T-helper 9 cell (primary cell): ENCODE measurements at regions not wholly inside any gene's neighbourhood (a gene's known extent, or its start where the extent isn't known, plus 50 kb on each side); places are given as distances from the start of the nearest gene placed in this dataset.
"Not testable (repeated sequence)": the region's sequence is repeated elsewhere in the genome, so short reads cannot be mapped to it uniquely, and the experiment has no call there.

Experiments used
- DNase-seq: peaks from one replicate; pipeline ENCODE4 v3.0.0-alpha.2; 2020

DNA sequence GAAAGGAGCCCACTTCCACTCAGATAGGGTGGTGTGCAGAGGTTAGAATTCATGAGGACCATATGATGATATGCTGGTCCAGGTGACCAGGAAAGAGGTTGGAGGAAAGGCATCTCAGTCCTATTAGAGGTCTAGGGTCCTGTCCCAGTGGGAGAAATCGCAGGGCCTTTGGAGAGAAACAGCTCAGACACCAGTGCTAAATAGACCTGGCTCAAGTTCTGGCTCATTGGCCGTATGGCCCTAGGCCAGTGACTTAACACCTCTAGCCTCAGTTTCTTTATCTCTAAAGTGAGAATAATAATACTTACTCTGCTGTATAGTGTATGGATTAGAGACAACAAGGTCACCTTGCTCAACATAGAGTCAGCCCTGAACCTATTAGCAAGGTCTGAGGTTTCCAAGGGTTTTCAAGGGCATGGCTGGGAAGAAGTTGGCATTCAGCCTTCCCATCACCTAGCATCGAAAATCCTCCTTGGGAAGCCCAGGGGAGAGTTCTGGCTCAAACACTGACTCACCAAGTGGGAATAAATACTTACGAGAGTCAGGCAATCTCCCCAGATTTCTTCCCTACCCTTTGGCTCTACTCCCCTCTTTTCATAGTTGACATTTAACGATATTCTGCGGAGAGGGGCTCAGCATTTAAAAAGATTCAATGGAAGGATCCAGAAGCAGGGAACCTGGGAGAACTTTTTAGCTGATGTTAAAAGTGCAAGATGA is 473.1 kb upstream of the PODXL start:
- no peak for DNase-seq

DNA sequence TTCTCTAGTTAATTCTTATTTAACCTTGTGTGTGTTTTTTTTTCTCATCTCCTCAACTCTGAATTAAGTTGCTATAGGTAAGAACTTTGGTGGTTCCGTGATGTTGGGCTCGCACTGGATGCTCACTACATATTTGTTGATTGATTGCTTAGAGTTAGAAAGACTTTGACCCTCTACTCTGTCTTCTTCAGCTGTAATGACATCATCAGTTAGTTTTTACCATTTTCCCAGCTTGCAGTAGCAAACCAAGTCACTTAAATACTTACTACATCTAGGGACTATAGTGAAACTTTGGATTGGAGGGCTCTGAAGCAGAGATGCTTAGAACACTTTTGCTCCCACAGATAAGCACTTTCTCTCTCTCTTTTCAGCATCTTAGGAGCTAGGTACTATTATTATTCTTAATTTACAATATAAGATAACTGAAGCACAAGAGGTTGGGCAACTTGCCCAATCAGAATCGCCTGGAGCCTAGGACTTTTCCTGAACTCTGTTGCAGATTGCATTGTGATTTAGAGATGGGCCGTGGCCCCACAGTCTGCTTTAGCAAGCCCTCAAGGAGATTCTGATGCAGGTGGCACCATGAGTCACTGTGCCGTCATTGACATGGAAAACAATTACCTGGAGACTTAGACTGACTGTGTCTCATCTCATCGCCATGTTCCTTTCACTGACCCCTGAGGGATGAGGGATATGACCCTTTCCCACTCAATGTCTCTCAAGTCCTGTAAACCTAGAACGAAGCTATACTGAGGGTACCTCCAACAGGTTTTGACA is 471.9 kb upstream of the PODXL start:
- no peak for DNase-seq

DNA sequence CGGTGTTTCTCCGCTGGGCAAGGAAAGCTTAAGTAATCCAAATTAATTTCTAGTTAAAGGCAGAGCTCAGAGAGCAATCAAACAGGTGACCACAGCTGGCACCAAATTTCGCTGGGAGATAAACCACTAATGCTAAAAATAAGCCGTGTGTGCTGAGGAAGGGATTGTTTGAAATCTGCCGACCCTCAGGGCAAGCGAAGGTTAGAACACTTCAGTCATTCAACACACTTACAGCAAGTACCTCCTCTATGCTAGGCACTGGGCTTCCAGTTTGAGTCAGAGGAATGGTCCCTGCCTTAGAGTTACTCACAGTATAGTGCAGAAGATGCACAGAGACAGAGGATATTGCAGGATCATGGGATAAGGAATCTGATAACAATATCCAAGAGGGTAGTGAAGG is 467.9 kb upstream of the PODXL start:
- no peak for DNase-seq

DNA sequence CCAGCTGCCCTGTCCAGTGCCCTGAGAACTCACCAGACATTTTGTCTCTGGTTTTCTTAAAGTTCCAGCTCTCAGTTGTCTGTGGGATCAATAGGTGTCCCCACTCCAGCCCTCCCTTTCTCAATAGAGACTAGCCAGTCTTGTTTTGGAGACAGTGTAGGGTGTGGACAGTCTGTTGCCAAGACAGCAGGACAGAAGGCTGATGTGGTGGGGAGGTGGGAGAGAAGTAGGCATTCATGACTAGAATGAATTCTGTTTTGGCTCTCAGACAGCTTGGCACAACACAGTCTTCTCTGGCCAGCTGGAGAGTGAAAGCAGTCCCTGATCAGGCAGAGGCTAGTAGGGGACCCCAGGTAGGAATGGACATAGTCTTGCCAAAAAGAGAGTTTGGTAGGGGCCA is 467.0 kb upstream of the PODXL start:
- no peak for DNase-seq

DNA sequence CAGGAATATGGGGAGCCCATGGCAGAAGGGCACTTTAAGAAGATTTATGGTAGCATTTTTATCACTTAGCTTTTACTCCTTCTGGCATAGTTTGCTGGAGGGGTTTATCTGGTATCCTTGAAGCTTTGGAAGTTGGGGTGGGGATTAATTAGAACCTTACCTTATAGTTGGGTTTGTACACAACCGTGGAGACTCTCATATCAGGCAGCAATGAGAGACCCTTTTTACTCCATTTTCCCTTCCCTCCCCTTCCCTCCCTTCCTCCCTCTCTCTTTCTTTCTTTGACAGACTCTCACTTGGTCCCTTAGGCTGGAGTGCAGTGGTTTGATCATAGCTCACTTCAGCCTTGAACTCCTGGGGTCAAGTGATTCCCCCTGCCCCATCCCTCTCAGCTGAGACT is 465.8 kb upstream of the PODXL start:
- no peak for DNase-seq

DNA sequence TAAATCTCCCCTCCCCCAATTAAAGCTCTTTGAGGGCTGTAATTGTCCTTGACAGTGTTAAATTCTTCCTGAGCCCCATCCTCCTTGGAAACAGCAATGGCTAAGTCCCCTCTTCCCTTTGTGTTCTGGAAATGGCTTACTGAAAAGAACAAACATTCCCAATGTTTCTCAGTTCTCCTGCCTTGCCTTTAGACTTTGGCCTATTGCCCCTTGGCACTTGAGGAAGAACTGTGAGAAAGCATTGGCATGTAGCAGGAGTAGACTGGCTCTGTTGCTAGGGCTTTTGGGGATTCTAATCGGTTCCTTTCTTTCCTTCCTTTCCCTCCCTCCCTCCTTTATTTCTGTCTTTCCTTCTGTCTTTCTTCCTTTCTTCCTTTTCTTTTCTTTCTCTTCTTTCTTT is 463.3 kb upstream of the PODXL start:
- no peak for DNase-seq

DNA sequence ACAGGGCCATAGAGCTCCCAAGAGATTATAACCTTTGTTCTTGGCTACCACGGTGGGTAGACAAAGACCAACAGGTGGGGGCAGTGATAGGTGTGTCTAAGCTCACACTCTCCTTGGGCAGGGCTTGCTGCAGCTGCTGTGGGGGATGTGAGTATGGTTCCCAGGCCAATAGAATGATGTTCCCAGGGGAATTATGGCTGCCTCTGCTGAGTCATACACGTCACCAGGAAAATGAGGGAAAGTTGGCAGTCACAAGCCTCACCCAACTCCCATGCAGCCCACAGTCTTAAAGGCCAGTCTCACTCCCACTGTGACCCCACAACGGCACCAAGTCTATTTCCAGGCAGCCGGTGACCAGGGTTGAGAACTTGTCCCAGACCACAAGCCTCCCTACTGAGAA is 453.4 kb upstream of the PODXL start:
- DNase-seq: no peak

DNA sequence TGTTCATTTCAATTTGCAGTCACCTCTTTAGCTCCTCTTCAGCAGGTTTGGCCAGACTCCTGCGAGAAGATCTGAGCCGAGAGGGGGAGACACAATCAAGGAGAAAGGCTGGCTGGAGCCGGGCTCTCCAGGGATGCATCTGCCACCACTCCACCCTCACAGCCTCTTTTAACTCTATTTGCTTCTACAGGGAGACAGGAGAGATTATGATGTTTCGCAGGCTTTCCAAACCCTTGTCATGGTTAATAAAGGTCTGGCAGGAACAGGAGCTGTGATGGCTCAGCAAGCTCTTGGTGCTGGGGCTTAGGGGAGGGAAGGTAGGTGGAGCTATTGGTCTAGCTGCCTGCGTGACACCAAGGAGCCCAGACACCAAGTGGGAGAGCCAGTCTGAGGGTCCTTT is 448.1 kb upstream of the PODXL start:
- no peak for DNase-seq

DNA sequence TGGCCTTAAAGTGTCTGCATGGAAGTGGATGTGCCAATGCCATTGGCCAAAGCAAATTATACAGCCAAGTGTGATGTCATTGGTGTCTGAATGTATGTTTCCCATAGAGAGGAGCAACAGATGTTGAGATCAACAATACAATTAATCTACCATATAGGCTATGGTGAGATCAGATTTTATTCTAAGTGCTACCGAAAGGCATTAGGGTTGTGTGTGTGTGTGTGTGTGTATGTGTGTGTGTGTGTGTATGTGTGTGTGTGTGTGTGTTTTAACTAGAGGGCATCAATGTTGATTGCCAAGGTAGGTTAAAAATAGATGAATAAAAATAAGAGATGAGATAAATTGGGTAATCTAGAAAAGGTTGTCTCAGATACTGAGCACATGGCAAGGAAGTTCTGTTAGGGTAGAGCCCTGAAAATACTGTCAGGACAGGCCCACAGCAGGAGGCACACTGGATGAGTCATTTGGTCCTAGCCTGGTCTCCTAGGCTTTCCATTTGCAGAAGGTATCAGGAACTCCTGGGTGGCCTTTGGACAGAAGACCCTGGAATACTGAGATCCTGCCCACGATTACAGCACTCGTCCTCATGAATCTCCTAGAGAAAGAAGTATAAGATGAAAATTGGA is 446.0 kb upstream of the PODXL start:
- no peak for DNase-seq

DNA sequence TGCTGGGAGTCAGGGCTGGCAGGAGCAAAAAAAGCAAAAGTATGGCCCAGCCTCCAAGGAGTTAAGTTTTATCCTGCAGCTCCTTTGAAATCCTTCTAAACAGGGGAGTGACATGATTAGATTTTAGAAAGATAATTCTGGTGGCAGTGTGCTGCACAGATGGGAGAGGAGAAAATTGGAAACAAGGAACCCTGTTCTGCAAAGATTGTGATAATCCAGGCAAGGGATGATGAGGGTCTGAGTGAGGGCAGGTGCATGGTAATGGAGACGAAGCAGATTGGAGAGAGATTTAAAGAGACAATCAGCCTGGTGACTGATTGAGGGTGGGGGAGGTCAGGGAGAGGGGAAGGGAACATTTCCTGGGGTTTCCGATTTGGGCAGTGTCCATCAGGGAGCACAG is 444.7 kb upstream of the PODXL start:
- no peak for DNase-seq

DNA sequence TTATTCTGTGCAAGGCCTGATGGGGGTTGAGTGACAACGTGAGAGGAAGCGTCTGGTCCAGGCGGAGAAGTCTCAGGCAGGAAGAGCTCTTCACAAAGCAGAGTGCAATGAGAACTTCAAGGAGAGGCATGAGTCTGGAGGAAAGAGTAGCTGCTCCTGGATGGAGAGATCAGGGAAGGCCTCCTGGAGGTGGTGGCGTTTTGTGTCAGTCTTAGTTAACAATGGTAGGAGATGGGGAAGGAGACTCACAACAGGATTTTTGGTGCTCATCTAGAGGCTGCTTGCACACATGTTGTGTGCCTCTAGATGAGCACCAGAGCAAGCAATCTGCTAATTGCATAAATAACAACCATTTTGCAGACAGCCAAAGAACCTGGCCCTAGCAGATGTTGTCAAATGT is 442.8 kb upstream of the PODXL start:
- DNase-seq: no peak

DNA sequence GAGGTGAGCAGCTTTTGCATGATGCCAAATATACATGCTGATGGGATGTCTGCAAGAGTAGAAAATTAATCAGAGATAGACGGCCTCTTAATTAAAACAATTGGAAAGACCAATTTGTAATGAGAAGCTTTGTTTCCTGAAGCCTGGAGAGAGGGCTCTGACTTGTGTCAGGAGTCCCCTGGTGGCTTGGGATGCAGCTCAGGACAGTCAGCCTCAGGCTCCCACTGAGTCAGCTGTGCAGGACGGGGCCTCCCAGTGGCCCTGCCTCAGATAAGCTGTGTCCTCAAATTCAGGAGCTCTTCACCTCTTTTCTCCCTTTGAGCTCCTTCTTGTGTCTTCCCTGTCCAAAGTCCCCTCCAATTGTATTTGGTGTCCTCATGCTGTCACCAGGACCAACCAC is 438.9 kb upstream of the PODXL start:
- DNase-seq: no peak

DNA sequence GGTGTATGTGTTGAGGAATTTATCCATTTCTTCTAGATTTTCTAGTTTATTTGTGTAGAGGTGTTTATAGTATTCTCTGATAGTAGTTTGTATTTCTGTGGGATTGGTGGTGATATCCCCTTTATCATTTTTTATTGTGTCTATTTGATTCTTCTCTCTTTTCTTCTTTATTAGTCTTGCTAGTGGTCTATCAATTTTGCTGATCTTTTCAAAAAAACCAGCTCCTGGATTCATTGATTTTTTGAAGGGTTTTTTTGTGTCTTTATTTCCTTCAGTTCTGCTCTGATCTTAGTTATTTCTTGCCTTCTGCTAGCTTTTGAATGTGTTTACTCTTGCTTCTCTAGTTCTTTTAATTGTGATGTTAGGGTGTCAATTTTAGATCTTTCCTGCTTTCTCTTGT is 424.6 kb upstream of the PODXL start:
- DNase-seq: not testable (repeated sequence)

DNA sequence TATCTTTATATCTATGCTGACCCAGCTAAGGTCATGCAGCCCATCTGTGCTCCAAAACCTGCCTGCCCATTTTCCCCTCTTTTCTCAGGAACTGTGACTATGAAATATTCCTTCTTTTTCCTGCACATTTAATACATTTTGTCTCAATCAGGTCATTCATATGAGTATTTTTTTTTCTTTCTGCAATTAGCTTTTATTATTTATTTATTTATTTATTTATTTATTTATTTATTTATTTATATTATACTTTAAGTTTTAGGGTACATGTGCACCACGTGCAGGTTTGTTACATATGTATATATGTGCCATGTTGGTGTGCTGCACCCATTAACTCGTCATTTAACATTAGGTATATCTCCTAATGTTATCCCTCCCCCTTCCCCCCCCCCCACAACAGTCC is 421.7 kb upstream of the PODXL start:
- DNase-seq: not testable (repeated sequence)

DNA sequence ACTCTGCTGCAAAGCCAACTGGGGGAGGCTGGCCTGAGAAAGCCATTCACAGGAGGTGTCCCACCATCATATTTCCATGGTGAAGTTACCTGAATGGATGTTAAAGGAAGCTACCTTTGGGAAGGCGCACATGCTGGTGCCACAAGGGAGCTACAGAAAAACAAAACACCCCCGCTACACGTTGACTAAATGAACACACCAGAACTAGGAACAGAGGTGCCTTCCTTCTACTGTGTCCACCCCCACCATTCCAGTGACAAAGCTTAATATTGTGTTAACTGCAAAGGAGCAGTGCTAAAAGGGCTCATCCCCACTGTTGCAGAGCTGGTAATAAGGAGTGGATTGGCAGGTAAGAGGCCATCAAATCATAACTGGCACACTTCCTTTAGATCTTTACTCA is 420.0 kb upstream of the PODXL start:
- no peak for DNase-seq

DNA sequence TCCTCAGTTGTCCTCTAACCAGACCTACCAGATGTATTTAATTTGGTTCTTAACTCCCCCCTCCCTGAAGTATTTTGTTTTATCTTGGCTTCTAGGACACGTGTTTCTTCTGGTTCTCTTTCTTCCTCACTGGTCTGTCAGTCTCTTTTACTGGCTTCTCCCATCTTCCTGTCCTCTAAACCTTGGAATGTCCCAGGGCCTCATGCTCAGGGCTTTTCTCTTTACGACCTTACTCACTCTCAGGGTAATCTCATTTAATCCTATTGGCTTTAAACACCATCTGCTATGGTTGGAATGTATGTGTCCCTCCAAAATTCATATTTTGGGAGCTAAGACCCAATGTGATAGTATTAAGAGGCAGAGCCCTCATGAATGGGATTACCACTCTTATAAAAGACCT is 418.2 kb upstream of the PODXL start:
- DNase-seq: no peak

DNA sequence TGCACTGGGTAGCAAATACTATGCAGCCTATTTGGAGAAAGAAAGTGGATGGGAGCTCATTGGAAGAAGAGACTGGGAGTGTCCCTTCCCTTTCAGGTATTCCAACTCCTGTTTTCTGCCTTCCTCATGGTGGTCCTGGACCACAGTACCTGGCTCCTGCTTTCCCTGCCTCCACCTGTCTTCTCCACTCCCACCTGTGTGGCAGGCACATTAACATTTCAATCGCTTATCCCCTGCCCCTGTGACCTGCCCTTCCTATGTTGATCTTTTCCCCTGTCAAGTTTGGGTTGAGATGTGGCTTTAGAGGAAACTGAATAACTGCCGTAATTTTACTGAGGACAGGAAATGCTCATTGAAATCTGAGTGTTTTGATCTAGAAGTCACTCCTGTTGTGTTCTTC is 415.8 kb upstream of the PODXL start:
- no peak for DNase-seq

DNA sequence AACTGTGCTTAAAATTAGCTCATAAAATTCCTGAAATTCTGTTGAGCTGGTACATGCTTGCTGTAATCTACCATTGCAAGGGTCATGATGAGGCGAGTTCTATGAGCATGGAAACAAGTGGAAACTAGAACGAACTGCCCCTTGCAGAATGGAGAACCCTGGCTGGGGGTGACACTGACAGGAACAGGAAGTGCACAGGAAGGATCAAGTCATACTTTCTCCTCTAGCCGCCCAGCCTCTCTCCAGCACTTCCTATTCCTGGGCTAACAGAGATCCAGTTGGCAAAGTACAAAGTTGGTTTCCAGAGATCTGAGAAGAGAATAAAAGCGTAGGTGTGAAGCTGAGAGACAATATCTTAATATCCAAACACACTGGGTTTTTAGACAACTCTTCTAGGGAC is 414.2 kb upstream of the PODXL start:
- DNase-seq: no peak

DNA sequence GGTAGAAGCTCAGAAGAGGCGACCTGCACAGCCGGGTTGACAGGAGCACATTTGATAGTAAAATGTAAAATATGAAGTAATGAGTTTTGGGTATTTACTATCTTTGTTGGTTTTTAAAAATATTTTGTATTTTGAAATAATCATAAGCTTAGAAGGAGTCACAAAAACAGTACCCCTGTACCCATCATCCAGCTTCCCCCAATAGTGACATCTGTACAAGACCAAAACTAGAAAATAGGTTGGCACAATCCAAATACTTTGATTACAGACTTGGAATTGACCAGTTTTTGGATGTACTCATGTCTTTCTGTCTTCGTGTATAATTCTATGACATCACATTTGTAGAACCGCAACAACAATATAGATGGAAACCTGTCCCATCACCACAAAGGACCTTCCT is 413.1 kb upstream of the PODXL start:
- DNase-seq: no peak

DNA sequence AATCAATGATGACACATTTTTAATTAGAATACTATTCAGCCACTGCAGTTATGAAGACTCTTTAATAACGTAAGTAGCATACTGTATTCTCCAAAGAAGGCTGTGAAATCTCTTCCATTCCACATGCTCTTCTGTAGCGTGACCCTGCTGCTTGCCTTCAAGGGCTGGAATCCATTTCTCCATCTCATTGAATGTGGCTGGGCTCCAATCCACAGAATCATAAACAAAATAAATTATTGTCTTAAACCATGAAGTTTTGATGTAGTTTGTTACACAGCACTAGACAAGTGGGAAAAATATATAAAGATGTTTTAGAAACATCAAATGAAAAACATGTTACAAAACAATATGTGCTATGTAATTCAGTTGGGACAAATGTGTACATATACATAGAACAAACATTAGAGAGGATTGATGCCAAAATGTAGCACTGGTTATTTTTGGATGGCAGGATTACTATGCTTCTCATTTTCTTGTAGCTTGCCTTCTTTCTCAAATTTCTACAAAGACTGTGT is 410.8 kb upstream of the PODXL start:
- DNase-seq: no peak

DNA sequence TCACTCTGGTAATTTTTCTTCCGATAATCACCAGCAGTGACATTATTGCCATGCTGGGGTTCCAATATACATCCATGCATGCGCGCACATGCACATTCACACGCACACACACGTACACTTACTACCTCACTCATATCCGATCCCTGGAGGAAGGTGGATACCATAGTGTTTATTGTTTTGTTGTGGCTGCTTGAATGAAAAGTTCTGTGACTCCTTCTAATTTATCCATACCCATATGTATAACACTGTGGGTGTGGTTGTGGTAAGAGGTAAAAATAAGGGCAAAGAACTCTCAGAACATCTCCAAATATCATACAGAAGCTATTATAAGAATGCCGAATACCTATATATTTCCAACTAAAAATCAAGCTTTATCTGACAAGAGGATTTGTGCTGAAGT is 407.8 kb upstream of the PODXL start:
- no peak for DNase-seq

DNA sequence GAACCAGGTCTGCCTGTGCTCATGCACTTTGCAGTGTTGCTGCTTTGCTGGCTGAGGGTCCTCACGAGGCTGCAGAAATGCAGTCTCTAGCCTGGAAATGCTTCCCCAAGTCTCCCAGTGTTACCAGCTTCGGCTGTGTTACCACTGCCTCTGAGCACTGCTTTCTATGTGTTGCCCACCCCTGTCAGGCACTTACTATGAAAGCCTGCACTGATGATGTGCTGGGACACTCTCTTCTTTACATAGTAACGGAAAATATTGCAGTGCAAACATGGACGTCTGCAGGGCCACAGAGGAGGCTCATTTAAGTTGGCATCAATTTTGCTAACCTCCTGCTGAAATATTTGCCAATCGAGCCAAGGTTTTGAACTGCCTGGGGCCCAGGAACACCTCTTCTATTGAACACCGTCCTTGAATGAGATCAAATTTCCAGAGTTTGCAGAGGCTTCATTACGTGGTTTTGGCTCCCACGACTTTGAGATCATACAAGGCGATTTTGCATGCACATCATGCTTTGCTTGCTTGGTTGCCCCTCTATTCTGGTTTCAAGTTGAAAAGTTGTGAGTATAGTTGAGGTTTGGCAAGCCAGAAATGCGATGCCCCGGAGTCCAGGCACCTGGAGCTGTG is 404.7 kb upstream of the PODXL start:
- DNase-seq: no peak

DNA sequence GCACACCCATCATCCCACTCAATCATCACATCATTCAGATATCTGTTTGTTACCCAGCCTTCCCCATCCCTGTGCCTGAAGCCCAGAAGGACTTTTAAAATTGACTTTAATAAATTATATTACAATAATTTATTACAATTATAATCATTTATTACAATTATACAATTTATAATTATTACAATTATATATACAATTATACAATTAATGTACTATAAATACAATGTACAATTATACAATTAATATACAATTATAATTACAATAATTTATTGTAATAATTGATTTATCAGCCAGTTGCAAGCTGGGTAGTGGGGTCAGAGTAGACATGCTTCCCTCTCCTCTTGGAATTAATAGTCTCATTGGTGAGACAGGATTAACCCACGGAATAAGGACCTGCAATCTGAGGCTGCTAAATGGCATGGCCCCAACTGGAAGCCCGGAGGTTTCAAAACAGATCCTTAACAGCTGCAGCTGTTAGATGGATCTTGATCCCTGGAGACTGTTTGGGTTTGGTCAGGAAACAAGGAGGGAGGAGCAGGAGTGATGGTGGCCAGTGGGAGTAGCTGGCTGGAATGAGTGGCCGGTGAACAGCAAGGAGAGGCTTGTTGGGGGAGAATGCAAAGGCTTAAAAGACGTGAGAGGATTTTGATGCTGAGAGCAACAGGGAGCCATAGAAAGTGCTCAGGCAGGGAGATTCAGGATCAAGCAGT is 402.8 kb upstream of the PODXL start:
- no peak for DNase-seq
